Tibial nerve (tissue), 4 donors: ENCODE measurements at regions not wholly inside any gene's neighbourhood (a gene's known extent, or its start where the extent isn't known, plus 50 kb on each side); places are given as distances from the start of the nearest gene placed in this dataset.

ENCODE experiments used
- DNase-seq, 2 donors: peaks; one replicate each; pipeline ENCODE4 v3.0.0-alpha.2; 2019; ENCODE audit warnings: low spot score in 2 of 2
- H3K27ac ChIP-seq, 4 donors: fragments of 200-600 bp; sonication (generic) in 3 of 4; one replicate each; pipeline ENCODE4 v1.5.1; 2017 to 2019; ENCODE audit warnings: mild to moderate bottlenecking in 1 of 4
- H3K27me3 ChIP-seq, 2 donors: fragments of 200-600 bp; sonication (generic) in 1 of 2; one replicate each; pipeline versions ENCODE4 v1.5.1 to v1.6.0; 2017 to 2019
- H3K36me3 ChIP-seq, 3 donors: fragments of 200-600 bp; sonication (generic); one replicate each; pipeline ENCODE4 v1.5.1; 2018 to 2019
- H3K4me1 ChIP-seq, 4 donors: fragments of 200-600 bp; sonication (generic) in 3 of 4; one replicate each; pipeline ENCODE4 v1.5.1; 2017 to 2019
- H3K4me3 ChIP-seq, 4 donors: fragments of 200-600 bp; sonication (generic) in 3 of 4; one replicate each; pipeline ENCODE4 v1.5.1; 2017 to 2019; ENCODE audit warnings: mild to moderate bottlenecking in 1 of 4, moderate library complexity in 1 of 4
- H3K9me3 ChIP-seq, 4 donors: fragments of 200-600 bp; sonication (generic) in 3 of 4; one replicate each; pipeline ENCODE4 v1.5.1; 2017 to 2019
- CTCF ChIP-seq, 5 experiments: fragments of 200-600 bp in 3 of 5; fragments of 450-650 bp in 2 of 5; sonication (generic) in 3 of 5; IDR thresholded peaks; one replicate each; pipeline ENCODE4 v1.5.1; 2016 to 2019; ENCODE audit warnings: antibody characterized with exemption in 5 of 5, mild to moderate bottlenecking in 3 of 5, moderate library complexity in 2 of 5
- EP300 ChIP-seq, 2 donors: sonication (generic); formaldehyde crosslinking; IDR thresholded peaks; one replicate each; pipeline ENCODE4 v1.6.1; 2017; ENCODE audit warnings: antibody characterized with exemption in 2 of 2, mild to moderate bottlenecking in 1 of 2
- POLR2A ChIP-seq, 2 donors: fragments of 450-650 bp; IDR thresholded peaks; one replicate each; pipeline ENCODE4 v1.6.1; 2017; ENCODE audit warnings: antibody characterized with exemption in 2 of 2, mild to moderate bottlenecking in 2 of 2, moderate library complexity in 2 of 2
- WGBS, 2 donors: methylation state at CpG; one replicate each; pipeline ENCODE4 v1.1.5; 2018; 5-methylcytosine and 5-hydroxymethylcytosine counted together

- Histone ChIP-seq H3K27ac (no peak overlapping the region), H3K36me3 (no peaks in the 10 kb centered on the region), H3K4me3 (no peak overlapping the region), H3K27me3 (no peaks in the 10 kb centered on the region), H3K9me3 (no peaks in the 10 kb centered on the region), H3K4me1 (no peaks in the 10 kb centered on the region)
- TF ChIP-seq CTCF (IDR thresholded peaks at IDR 0.05), result no peak
- no peak for TF ChIP-seq EP300 (IDR thresholded peaks at IDR 0.05)
- TF ChIP-seq POLR2A (IDR thresholded peaks at IDR 0.05), result no peak
- WGBS, 2 donors, result 74 to 82% methylated on average over 9 of the region's 9 CpGs
- DNase-seq, result no peak
These were observed 520.2 kb upstream of the MYT1L start for GRCh38 chr2:2851316-2851715.

GRCh38 chr2:2850859-2851258, 519.8 kb upstream of the MYT1L start:
- no peaks in the 10 kb centered on the region for H3K9me3 ChIP-seq
- 48 to 61% methylated on average over 7 of the region's 7 CpGs for WGBS, 2 donors
- H3K27me3 ChIP-seq, result no peaks in the 10 kb centered on the region
- no peak overlapping the region for H3K4me3 ChIP-seq
- TF ChIP-seq EP300 (IDR thresholded peaks at IDR 0.05), result no peak
- no peak for TF ChIP-seq POLR2A (IDR thresholded peaks at IDR 0.05)
- TF ChIP-seq CTCF (IDR thresholded peaks at IDR 0.05), result no peak
- DNase-seq, result no peak
- no peaks in the 10 kb centered on the region for H3K4me1 ChIP-seq
- H3K36me3 ChIP-seq, result no peaks in the 10 kb centered on the region
- H3K27ac ChIP-seq, result no peak overlapping the region

GRCh38 chr2:2850218-2850755, 519.2 kb upstream of the MYT1L start:
- TF ChIP-seq EP300 (IDR thresholded peaks at IDR 0.05) (no peak), POLR2A (IDR thresholded peaks at IDR 0.05) (no peak), CTCF (IDR thresholded peaks at IDR 0.05) (no peak)
- no peaks in the 10 kb centered on the region for H3K4me1 ChIP-seq
- DNase-seq, result no peak
- no peaks in the 10 kb centered on the region for H3K9me3 ChIP-seq
- H3K36me3 ChIP-seq, result no peaks in the 10 kb centered on the region
- H3K27ac ChIP-seq, result no peak overlapping the region
- H3K4me3 ChIP-seq, result no peak overlapping the region
- 89 to 93% methylated on average over 15 to 22 of the region's 22 CpGs for WGBS, 2 donors
- H3K27me3 ChIP-seq, result no peaks in the 10 kb centered on the region

GRCh38 chr2:2849464-2850217, 518.6 kb upstream of the MYT1L start:
- H3K27me3 ChIP-seq, result no peaks in the 10 kb centered on the region
- H3K36me3 ChIP-seq, result no peaks in the 10 kb centered on the region
- 76 to 77% methylated on average over 15 of the region's 15 CpGs for WGBS, 2 donors
- H3K27ac ChIP-seq, result no peak overlapping the region
- no peaks in the 10 kb centered on the region for H3K9me3 ChIP-seq
- TF ChIP-seq POLR2A (IDR thresholded peaks at IDR 0.05), result no peak
- H3K4me1 ChIP-seq, result no peaks in the 10 kb centered on the region
- H3K4me3 ChIP-seq, result no peak overlapping the region
- no peak for DNase-seq

GRCh38 chr2:2848621-2849333, 517.7 kb upstream of the MYT1L start:
- H3K36me3 ChIP-seq, result no peaks in the 10 kb centered on the region
- TF ChIP-seq POLR2A (IDR thresholded peaks at IDR 0.05), result no peak
- no peak for TF ChIP-seq EP300 (IDR thresholded peaks at IDR 0.05)
- no peak for TF ChIP-seq CTCF (IDR thresholded peaks at IDR 0.05)
- H3K27ac ChIP-seq, result no peak overlapping the region
- no peaks in the 10 kb centered on the region for H3K9me3 ChIP-seq
- DNase-seq, result no peak
- 48% methylated on average over 5 to 6 of the region's 6 CpGs for WGBS, 2 donors
- no peaks in the 10 kb centered on the region for H3K4me1 ChIP-seq
- no peaks in the 10 kb centered on the region for H3K27me3 ChIP-seq
- no peak overlapping the region for H3K4me3 ChIP-seq
